Panc1 (cell line): ENCODE measurements at regions not wholly inside any gene's neighbourhood (a gene's known extent, or its start where the extent isn't known, plus 50 kb on each side); places are given as distances from the start of the nearest gene placed in this dataset.

Experiments
- ATAC-seq: fragments of 200-7000 bp; cut with Tn5 transposase; 2 replicates; pipeline ENCODE4 v1.9.1; 2020; ENCODE audit warnings: mild to moderate bottlenecking, moderate library complexity
- BruUV-seq: library from RNA; stranded (reverse); fragments of 400-500 nt; replicated peaks from 2 replicates; lab custom pipeline; 2021; lab: Mats Ljungman, UMichigan
- CTCF ChIA-PET: fragments of 300-600 bp; sonication (Branson Sonifier 250); formaldehyde crosslinking; loops from one replicate; lab custom pipeline; 2022; ENCODE audit warnings: antibody characterized with exemption; lab: Charles Lee
- POLR2A ChIA-PET: fragments of 300-600 bp; sonication (Branson Sonifier 250); formaldehyde crosslinking; loops from one replicate; lab custom pipeline; 2022; ENCODE audit warnings: antibody characterized with exemption; lab: Charles Lee
- DNase-seq: peaks from one replicate; pipeline ENCODE4 v3.0.0-alpha.2; 2010; ENCODE audit warnings: low read depth, low spot score
- H3K27ac ChIP-seq: 2 replicates; pipeline ENCODE4 v1.5.1; 2011; ENCODE audit warnings: mild to moderate bottlenecking, low read length, inconsistent platforms
- H3K27me3 ChIP-seq: fragments of 200-500 bp; sonication (Bioruptor generic); 2 replicates; pipeline ENCODE4 v1.6.0; 2014; ENCODE audit warnings: low read length, inconsistent platforms; ENCODE audit not compliant: control insufficient read depth, insufficient read depth
- H3K36me3 ChIP-seq: fragments of 200-500 bp; sonication (Bioruptor generic); 2 replicates; pipeline ENCODE4 v1.5.1; 2014; ENCODE audit warnings: inconsistent platforms, mild to moderate bottlenecking, low read length, moderate library complexity; ENCODE audit not compliant: control insufficient read depth, insufficient read depth
- H3K4me1 ChIP-seq: 2 replicates; pipeline ENCODE4 v1.5.1; 2011; ENCODE audit warnings: inconsistent platforms, mild to moderate bottlenecking, low read length, moderate library complexity; ENCODE audit not compliant: control insufficient read depth, insufficient read depth
- H3K4me3 ChIP-seq, 2 experiments: 2 replicates each; pipeline ENCODE4 v1.5.1; 2011 to 2012; ENCODE audit warnings: low read depth in 2 of 2, low read length in 2 of 2, mild to moderate bottlenecking in 2 of 2, inconsistent platforms in 1 of 2, moderate library complexity in 1 of 2
- H3K9me3 ChIP-seq: fragments of 200-500 bp; sonication (Bioruptor generic); 2 replicates; pipeline ENCODE4 v1.5.1; 2014; ENCODE audit warnings: low read depth, mild to moderate bottlenecking, inconsistent platforms, low read length, moderate library complexity; ENCODE audit not compliant: control insufficient read depth, insufficient read depth
- CTCF ChIP-seq: fragments of 450-650 bp; IDR thresholded peaks from 2 replicates; pipeline ENCODE4 v1.5.1; 2017; ENCODE audit warnings: mild to moderate bottlenecking
- POLR2AphosphoS5 ChIP-seq: IDR thresholded peaks from 2 replicates; pipeline ENCODE4 v1.6.1; 2012; ENCODE audit warnings: mild to moderate bottlenecking, low read depth, low read length, moderate library complexity
- SIN3A ChIP-seq: IDR thresholded peaks from 2 replicates; pipeline ENCODE4 v1.6.1; 2012; ENCODE audit warnings: low read depth, mild to moderate bottlenecking, low read length, moderate library complexity, borderline replicate concordance; ENCODE audit not compliant: insufficient read depth
- TCF7L2 ChIP-seq: IDR thresholded peaks from 2 replicates; pipeline ENCODE4 v1.6.1; 2011; ENCODE audit warnings: mild to moderate bottlenecking, low read depth, low read length, inconsistent platforms
- in situ Hi-C: cut with HindIII; loops from 2 replicates; pipeline ENCODE4 v1.10.0; 2016; ENCODE audit warnings: low sequenced_read_pairs, low pct_unique_long_range_greater_than_20kb
- intact Hi-C: fragments of 100-400 bp; cut with micrococcal nuclease; formaldehyde crosslinking; loops from one replicate; pipeline ENCODE4 v1.10.0; 2022; ENCODE audit not compliant: unreplicated experiment
- TF ChIP-seq, protein P1 (sequence below), 2 experiments: IDR thresholded peaks; 2 replicates each; pipeline ENCODE4 v1.6.1; 2011 to 2012; ENCODE audit warnings: low read depth in 2 of 2, control low read depth in 1 of 2, low read length in 1 of 2, mild to moderate bottlenecking in 1 of 2, moderate library complexity in 1 of 2; ENCODE audit not compliant: insufficient read depth in 1 of 2

DNA sequence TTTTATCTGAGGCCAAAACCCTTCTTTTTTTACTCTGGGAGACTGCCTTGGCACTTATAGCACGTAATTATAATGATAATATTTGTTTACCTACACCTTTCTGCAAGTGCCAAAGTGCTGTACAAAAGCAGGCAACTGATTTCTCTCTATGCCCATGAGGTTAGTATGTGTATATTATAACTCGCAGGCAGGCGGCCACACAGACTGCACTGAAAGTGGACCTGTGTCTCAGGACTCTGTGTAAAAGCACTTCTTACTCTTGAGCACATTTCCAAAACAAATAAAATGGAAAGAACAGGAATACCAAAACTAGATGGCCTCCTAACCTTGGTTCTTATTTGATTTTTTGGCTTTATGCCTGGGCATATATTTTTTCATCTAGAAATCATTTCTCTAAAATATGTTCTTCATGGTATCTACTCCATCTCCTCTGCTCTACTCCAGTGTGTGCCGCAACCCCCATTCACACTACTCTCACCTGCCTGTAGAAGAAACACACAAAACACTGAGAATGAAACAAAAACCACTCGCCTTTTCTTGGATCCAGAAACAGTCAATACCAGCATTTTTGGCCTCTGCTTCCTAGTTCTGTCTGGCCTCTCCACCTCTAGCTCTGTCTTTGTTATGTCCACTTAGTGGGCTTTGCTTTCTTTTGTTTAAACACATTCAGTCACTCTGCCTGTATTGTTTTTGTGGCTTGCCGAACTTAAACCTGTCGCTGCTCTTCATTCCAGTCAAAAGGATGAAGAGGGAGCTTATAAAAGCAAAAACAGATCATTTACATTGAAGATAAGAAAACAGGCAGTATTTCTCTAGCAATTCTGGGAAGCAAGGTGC is 934.5 kb upstream of the TENM3 start:
- POLR2A ChIA-PET: no interaction called here
- no peak overlapping the region for H3K4me3 ChIP-seq
- intact Hi-C loops: no loop called here
- ATAC-seq (no peak), DNase-seq (no peak)
- no peaks in the 10 kb centered on the region for H3K4me1 ChIP-seq
- no peaks in the 10 kb centered on the region for H3K27me3 ChIP-seq
- no peaks in the 10 kb centered on the region for H3K9me3 ChIP-seq
- no peak for TF ChIP-seq POLR2AphosphoS5
- no peak for TF ChIP-seq CTCF
- TF ChIP-seq, protein P1, sequence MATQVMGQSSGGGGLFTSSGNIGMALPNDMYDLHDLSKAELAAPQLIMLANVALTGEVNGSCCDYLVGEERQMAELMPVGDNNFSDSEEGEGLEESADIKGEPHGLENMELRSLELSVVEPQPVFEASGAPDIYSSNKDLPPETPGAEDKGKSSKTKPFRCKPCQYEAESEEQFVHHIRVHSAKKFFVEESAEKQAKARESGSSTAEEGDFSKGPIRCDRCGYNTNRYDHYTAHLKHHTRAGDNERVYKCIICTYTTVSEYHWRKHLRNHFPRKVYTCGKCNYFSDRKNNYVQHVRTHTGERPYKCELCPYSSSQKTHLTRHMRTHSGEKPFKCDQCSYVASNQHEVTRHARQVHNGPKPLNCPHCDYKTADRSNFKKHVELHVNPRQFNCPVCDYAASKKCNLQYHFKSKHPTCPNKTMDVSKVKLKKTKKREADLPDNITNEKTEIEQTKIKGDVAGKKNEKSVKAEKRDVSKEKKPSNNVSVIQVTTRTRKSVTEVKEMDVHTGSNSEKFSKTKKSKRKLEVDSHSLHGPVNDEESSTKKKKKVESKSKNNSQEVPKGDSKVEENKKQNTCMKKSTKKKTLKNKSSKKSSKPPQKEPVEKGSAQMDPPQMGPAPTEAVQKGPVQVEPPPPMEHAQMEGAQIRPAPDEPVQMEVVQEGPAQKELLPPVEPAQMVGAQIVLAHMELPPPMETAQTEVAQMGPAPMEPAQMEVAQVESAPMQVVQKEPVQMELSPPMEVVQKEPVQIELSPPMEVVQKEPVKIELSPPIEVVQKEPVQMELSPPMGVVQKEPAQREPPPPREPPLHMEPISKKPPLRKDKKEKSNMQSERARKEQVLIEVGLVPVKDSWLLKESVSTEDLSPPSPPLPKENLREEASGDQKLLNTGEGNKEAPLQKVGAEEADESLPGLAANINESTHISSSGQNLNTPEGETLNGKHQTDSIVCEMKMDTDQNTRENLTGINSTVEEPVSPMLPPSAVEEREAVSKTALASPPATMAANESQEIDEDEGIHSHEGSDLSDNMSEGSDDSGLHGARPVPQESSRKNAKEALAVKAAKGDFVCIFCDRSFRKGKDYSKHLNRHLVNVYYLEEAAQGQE (IDR thresholded peaks at IDR 0.05; ENCODE audit: insufficient read depth in 1 of 2, low read depth in 2 of 2, low read length in 1 of 2): no peak
- TF ChIP-seq SIN3A: no peak
- no peak for TF ChIP-seq TCF7L2
- CTCF ChIA-PET: no interaction called here
- no TSS peak for BruUV-seq
- no peaks in the 10 kb centered on the region for H3K36me3 ChIP-seq
- in situ Hi-C loops: no loop called here
- no peak overlapping the region for H3K27ac ChIP-seq

GRCh38 chr4:181312066-181312465 is 931.1 kb upstream of the TENM3 start:
- in situ Hi-C loops: no loop called here
- DNase-seq (no peak), ATAC-seq (no peak)
- Histone ChIP-seq H3K36me3 (no peaks in the 10 kb centered on the region), H3K9me3 (no peaks in the 10 kb centered on the region), H3K27ac (no peak overlapping the region), H3K4me3 (no peak overlapping the region), H3K27me3 (no peaks in the 10 kb centered on the region), H3K4me1 (no peaks in the 10 kb centered on the region)
- intact Hi-C loops: no loop called here
- ChIA-PET CTCF (no interaction called here), POLR2A (no interaction called here)
- TF ChIP-seq CTCF: no peak
- no peak for TF ChIP-seq TCF7L2
- no peak for TF ChIP-seq SIN3A
- TF ChIP-seq, protein P1 (IDR thresholded peaks at IDR 0.05; ENCODE audit: insufficient read depth in 1 of 2, low read depth in 2 of 2, low read length in 1 of 2): no peak
- no peak for TF ChIP-seq POLR2AphosphoS5
- no TSS peak for BruUV-seq
